SK-N-SH (cell line): ENCODE measurements at regions not wholly inside any gene's neighbourhood (a gene's known extent, or its start where the extent isn't known, plus 50 kb on each side); places are given as distances from the start of the nearest gene placed in this dataset.

Experiments
- CHD2 ChIP-seq: fragments of 150-350 bp; IDR thresholded peaks from 2 replicates; pipeline ENCODE4 v1.6.1; 2018; ENCODE audit warnings: low read length; ENCODE audit not compliant: partially characterized antibody
- CTCF ChIP-seq: fragments of 200-600 bp; sonication (generic); IDR thresholded peaks from 2 replicates; pipeline ENCODE4 v1.6.1; 2017; ENCODE audit warnings: antibody characterized with exemption, mild to moderate bottlenecking, moderate library complexity
- EP300 ChIP-seq, 2 experiments: IDR thresholded peaks; 2 replicates each; pipeline versions ENCODE4 v1.4.0 to v1.6.1; 2012; ENCODE audit warnings: borderline replicate concordance in 1 of 2, low read depth in 1 of 2, low read length in 1 of 2
- EZH2phosphoT487 ChIP-seq: fragments of 200-600 bp; sonication (generic); IDR thresholded peaks from 2 replicates; pipeline ENCODE4 v1.6.1; 2017; ENCODE audit warnings: low read depth, mixed run types, mild to moderate bottlenecking, antibody characterized with exemption, moderate library complexity, borderline replicate concordance
- FOSL2 ChIP-seq: IDR thresholded peaks from 2 replicates; pipeline ENCODE4 v1.4.0; 2012; ENCODE audit warnings: low read depth, mild to moderate bottlenecking, moderate library complexity, borderline replicate concordance
- MEF2A ChIP-seq: IDR thresholded peaks from 2 replicates; pipeline ENCODE4 v1.4.0; 2012; ENCODE audit warnings: low read depth, borderline replicate concordance
- PBX3 ChIP-seq: IDR thresholded peaks from 2 replicates; pipeline ENCODE4; 2012
- POLR2AphosphoS5 ChIP-seq: IDR thresholded peaks from 2 replicates; pipeline ENCODE4 v1.6.1; 2012; ENCODE audit warnings: low read depth, low read length
- REST ChIP-seq: IDR thresholded peaks from 2 replicates; pipeline ENCODE4 v1.6.1; 2012; ENCODE audit warnings: mild to moderate bottlenecking, low read depth, low read length, moderate library complexity
- RFX5 ChIP-seq: IDR thresholded peaks from 2 replicates; pipeline ENCODE4 v1.6.1; 2012; ENCODE audit warnings: mild to moderate bottlenecking, improper control_type of control experiment, low read length
- SIN3A ChIP-seq: IDR thresholded peaks from 2 replicates; pipeline ENCODE4 v1.6.1; 2012; ENCODE audit warnings: low read depth, mild to moderate bottlenecking, low read length, moderate library complexity, borderline replicate concordance
- SMC3 ChIP-seq: IDR thresholded peaks from 2 replicates; pipeline ENCODE4 v1.6.1; 2012; ENCODE audit warnings: low read depth, low read length, improper control_type of control experiment
- TEAD4 ChIP-seq: IDR thresholded peaks from 2 replicates; pipeline ENCODE4 v1.4.0; 2012; ENCODE audit warnings: mild to moderate bottlenecking, borderline replicate concordance; ENCODE audit not compliant: insufficient read depth
- YY1 ChIP-seq: IDR thresholded peaks from 2 replicates; pipeline ENCODE4 v1.4.0; 2012; ENCODE audit warnings: low read depth, mild to moderate bottlenecking

GRCh38 chr17:5785338-5785737, 201.0 kb upstream of the NLRP1 start:
- TF ChIP-seq EZH2phosphoT487 = no peak
- no peak for TF ChIP-seq CTCF
- no peak for TF ChIP-seq YY1
- no peak for TF ChIP-seq RFX5
- TF ChIP-seq POLR2AphosphoS5 = no peak
- TF ChIP-seq SMC3 = no peak
- TF ChIP-seq EP300 (IDR thresholded peaks at IDR 0.05; ENCODE audit: borderline replicate concordance in 1 of 2, low read depth in 1 of 2, low read length in 1 of 2) = no peak
- TF ChIP-seq TEAD4 = no peak
- no peak for TF ChIP-seq SIN3A
- TF ChIP-seq CHD2 = no peak
- TF ChIP-seq REST = no peak
- TF ChIP-seq FOSL2 = peak; percentile 24; the same call in 1 of the 2 replicates
- no peak for TF ChIP-seq MEF2A
- 0 out of 2 replicates have a peak, but pooled peaks have one; percentile 16 for TF ChIP-seq PBX3
